ENCODE measurements at regions not wholly inside any gene's neighbourhood (a gene's known extent, or its start where the extent isn't known, plus 50 kb on each side); places are given as distances from the start of the nearest gene placed in this dataset.

GRCh38 chr3:43155464-43156121, 49.7 kb upstream of the POMGNT2 start:
- DNase-seq, result peak in 34 of 56 donors; percentile 6 to 54 (median 28)

Data from amygdala (tissue), 56 donors.